NT2/D1 (cell line): ENCODE measurements at regions not wholly inside any gene's neighbourhood (a gene's known extent, or its start where the extent isn't known, plus 50 kb on each side); places are given as distances from the start of the nearest gene placed in this dataset.

Experiments
- DNase-seq: peaks from one replicate; pipeline ENCODE4 v3.0.0-alpha.2; 2011; ENCODE audit warnings: low read depth, low spot score
- H3K27me3 ChIP-seq: 2 replicates; pipeline ENCODE4 v1.6.0; 2011; ENCODE audit warnings: mild to moderate bottlenecking; ENCODE audit not compliant: insufficient read length, insufficient read depth
- H3K36me3 ChIP-seq: 2 replicates; pipeline ENCODE4 v1.6.1; 2011; ENCODE audit warnings: mild to moderate bottlenecking, low read length, mixed read lengths; ENCODE audit not compliant: insufficient read depth, insufficient read length
- H3K4me1 ChIP-seq: 2 replicates; pipeline ENCODE4 v1.5.1; 2011; ENCODE audit not compliant: insufficient read depth, insufficient read length
- H3K4me3 ChIP-seq: 2 replicates; pipeline ENCODE4 v1.5.1; 2011; ENCODE audit warnings: low read depth; ENCODE audit not compliant: insufficient read length
- H3K9ac ChIP-seq: 2 replicates; pipeline ENCODE4 v1.6.0; 2011; ENCODE audit warnings: low read depth; ENCODE audit not compliant: insufficient read length
- H3K9me3 ChIP-seq: 2 replicates; pipeline ENCODE4 v1.5.1; 2011; ENCODE audit warnings: mild to moderate bottlenecking, low read length; ENCODE audit not compliant: insufficient read depth
- SUZ12 ChIP-seq: IDR thresholded peaks from 2 replicates; pipeline ENCODE4 v1.6.1; 2011; ENCODE audit not compliant: insufficient read length, insufficient read depth; ENCODE audit errors: extremely low read depth
- YY1 ChIP-seq: IDR thresholded peaks from 2 replicates; pipeline ENCODE4 v1.6.1; 2011; ENCODE audit not compliant: insufficient read length, insufficient read depth
- ZNF274 ChIP-seq: IDR thresholded peaks from 2 replicates; pipeline ENCODE4 v1.6.1; 2011; ENCODE audit warnings: mild to moderate bottlenecking, low read depth, low read length

DNA sequence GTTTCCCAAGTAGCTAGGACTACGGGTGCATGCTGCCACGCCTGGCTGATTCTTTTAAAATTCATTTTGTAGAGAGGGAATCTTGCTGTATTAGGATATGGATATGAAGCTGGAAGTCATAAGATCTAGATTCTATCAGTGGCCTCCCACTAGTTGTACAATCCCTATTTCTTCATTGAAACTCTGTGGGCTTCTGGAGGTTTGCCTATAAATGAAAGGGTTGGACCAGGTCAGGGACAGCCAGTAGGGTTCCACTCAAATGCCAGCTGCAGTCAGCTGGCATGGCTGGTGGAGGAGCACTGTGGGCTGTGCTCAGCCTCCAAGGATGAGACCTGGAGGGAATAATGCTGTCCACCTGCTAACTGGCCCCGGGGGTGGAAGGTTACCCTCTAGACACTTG, 110.2 kb upstream of the GJB6 start:
- no peaks in the 10 kb centered on the region for H3K9me3 ChIP-seq
- no peak for TF ChIP-seq YY1
- TF ChIP-seq SUZ12: no peak
- no peak for TF ChIP-seq ZNF274
- H3K9ac ChIP-seq: no peak overlapping the region
- no peak overlapping the region for H3K4me3 ChIP-seq
- no peak for DNase-seq
- H3K4me1 ChIP-seq: no peaks in the 10 kb centered on the region
- no peaks in the 10 kb centered on the region for H3K27me3 ChIP-seq
- no peaks in the 10 kb centered on the region for H3K36me3 ChIP-seq

DNA sequence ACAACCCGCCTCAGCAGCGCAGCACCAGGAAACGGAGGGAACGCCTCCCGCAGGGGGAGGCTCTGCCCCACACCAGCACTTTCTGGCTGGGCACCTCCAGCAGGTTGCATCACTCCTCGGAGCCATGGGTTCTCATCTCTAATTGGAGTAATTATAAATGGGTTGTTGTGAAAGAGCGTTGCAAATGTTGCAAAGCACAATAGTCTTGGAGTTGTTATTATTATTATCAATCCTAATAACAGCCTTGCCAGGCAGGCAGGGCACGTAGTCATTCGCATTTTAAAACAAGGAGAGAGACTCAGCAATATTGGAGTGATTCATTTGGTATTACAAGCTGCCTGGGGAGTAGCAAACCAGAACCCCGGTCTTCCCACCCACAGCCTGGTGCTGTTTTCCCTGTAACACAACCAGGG, 108.6 kb upstream of the GJB6 start:
- no peak overlapping the region for H3K9ac ChIP-seq
- H3K36me3 ChIP-seq: no peaks in the 10 kb centered on the region
- no peak for TF ChIP-seq SUZ12
- no peak for TF ChIP-seq ZNF274
- no peak for TF ChIP-seq YY1
- no peaks in the 10 kb centered on the region for H3K4me1 ChIP-seq
- no peak overlapping the region for H3K4me3 ChIP-seq
- H3K27me3 ChIP-seq: no peaks in the 10 kb centered on the region
- no peak for DNase-seq
- H3K9me3 ChIP-seq: no peaks in the 10 kb centered on the region

DNA sequence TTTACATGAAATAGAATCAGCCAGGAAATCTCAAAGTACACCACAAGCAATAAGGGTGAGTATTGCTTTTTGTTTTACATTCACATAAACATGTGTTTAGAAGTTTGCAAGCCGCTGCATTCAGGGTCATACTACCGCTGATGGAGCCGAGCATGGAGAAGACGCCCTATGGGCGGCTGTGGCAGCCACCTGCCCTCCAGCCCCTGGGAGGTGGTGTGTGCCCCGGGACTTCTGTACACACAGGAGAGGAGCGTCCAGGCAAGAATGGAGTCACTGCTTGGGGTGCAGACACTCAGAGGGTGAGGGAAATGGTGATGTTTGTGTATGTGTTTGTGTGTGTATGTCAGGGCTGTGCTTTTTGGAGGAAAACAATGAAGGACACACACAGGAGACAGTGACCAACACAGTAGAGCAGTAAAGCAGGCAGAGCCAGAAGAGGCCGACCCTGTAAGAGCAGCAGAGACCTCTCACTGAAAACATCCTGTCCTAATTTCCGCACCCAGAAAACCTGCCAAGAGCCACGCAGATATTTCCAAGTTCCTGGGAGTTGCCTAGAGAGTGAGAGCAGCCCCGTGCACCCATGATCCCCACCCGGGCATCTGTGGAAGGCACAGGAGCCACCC, 108.1 kb upstream of the GJB6 start:
- no peak overlapping the region for H3K4me3 ChIP-seq
- H3K27me3 ChIP-seq: no peaks in the 10 kb centered on the region
- no peak overlapping the region for H3K9ac ChIP-seq
- no peaks in the 10 kb centered on the region for H3K9me3 ChIP-seq
- no peaks in the 10 kb centered on the region for H3K36me3 ChIP-seq
- DNase-seq: no peak
- no peak for TF ChIP-seq SUZ12
- TF ChIP-seq ZNF274: no peak
- no peak for TF ChIP-seq YY1
- no peaks in the 10 kb centered on the region for H3K4me1 ChIP-seq

DNA sequence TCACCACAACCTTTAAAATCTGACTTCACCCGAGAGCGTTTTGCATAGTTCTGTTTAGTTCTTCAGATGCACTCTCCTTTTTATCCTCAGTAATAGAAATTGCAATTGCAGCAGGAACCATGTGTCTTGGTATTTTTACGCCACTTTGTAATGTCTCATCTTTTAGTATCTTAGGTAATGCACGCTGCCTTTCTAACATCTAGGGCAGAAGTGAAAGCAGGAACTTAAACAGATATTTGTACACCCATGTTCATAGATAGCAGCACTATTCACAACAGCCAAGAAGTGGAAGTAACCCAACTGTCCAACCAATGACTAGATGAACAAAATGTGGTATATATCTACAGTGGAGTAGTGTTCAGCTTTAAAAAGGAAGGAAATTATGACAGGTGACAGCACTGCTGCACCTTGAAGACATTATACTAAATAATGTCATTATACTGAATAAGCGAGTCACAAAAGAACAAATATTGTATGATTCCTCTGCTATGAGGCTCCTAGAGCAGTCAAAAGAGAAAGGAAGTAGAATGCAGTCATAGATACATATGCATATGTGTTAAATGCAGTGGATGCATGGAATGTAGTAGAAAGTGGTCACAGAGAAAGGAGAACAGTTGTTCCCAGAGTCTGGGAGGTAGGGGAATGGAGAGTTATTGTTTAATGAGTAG, 105.9 kb upstream of the GJB6 start:
- Histone ChIP-seq H3K4me3 (no peak overlapping the region), H3K36me3 (no peaks in the 10 kb centered on the region), H3K27me3 (no peaks in the 10 kb centered on the region), H3K9ac (no peak overlapping the region), H3K4me1 (no peaks in the 10 kb centered on the region), H3K9me3 (no peaks in the 10 kb centered on the region)
- TF ChIP-seq YY1: no peak
- TF ChIP-seq SUZ12: no peak
- TF ChIP-seq ZNF274: no peak
- DNase-seq: no peak

DNA sequence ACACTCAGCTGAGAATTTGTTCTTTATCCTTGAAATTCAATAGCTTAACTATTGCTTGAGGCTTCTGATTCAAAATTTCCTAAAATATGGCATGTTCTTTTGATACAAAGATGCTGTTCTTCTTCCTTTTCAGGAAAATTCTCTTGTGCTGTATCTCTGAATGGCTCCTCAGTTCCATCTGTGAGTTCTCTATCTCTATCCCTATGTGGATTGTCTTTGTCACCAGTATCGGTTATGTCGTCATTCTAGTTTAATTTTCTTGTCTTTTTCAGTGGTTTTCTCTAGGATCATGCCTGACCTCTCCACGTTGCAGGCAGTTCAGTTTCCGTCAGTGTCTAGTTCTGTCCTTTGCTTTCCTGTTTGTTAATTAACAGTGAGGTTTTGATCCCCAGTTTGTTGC, 104.6 kb upstream of the GJB6 start:
- no peaks in the 10 kb centered on the region for H3K36me3 ChIP-seq
- no peaks in the 10 kb centered on the region for H3K27me3 ChIP-seq
- no peak for DNase-seq
- H3K4me1 ChIP-seq: no peaks in the 10 kb centered on the region
- no peak overlapping the region for H3K4me3 ChIP-seq
- H3K9ac ChIP-seq: no peak overlapping the region
- TF ChIP-seq ZNF274: no peak
- no peak for TF ChIP-seq YY1
- no peak for TF ChIP-seq SUZ12
- no peaks in the 10 kb centered on the region for H3K9me3 ChIP-seq

DNA sequence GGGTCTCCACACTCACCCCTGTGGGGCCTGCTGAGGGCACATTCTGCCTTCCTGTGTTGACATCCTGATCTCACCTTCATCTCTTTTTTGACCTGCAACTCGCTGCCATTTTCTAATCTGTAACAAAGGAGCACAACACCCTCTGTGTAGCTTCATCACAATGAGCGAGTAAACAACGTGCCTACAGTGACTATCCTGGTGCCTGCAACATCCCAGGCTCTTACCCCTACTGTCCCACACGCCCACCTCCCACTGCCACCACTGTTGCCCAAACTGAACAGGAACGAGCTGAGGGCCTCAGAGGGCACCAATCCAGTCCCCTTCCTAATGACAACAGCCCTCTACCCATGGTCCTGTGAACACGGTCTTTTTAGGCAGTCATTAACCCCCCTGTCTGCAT, 102.2 kb upstream of the GJB6 start:
- H3K9me3 ChIP-seq: no peaks in the 10 kb centered on the region
- no peak overlapping the region for H3K9ac ChIP-seq
- no peaks in the 10 kb centered on the region for H3K36me3 ChIP-seq
- H3K4me1 ChIP-seq: no peaks in the 10 kb centered on the region
- no peak for TF ChIP-seq YY1
- no peak for TF ChIP-seq ZNF274
- TF ChIP-seq SUZ12: no peak
- no peak for DNase-seq
- no peaks in the 10 kb centered on the region for H3K27me3 ChIP-seq
- no peak overlapping the region for H3K4me3 ChIP-seq

DNA sequence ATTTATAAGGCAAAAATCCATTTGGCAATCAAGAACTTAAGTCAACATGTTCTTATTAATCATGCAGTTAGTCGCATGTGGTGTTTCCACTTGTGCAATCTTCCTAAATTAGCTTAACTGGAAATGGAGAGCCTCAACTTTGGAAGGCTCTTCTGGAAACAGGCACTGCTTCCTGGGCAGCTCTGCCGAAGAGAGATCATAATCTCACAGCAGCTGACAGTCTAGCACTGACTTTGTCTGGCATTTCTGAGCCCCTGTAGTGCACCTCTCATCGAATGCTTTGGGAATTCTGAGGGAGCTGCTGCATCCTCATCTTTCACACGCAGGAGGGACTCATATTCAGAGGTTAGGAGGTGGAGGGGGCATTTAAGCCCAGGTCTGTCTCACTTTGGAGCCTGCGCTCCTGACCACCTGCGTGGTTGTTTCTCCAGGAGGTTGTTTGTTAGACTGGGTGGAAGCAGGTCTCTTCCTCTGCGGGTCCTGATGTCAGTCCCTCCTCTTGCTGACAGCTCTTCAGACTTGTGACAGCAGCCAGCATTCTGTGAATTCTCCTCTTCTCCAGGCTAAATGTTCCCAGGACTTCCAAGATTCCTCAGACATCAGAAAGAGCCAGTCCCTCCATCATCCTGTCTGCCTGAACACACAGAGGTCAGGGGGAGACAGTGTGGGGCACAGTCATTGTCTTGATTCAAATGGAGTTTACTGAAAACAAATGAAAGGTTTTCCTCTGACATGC, 100.4 kb upstream of the GJB6 start:
- Histone ChIP-seq H3K36me3 (no peaks in the 10 kb centered on the region), H3K27me3 (no peaks in the 10 kb centered on the region), H3K4me3 (no peak overlapping the region), H3K9ac (no peak overlapping the region), H3K9me3 (no peaks in the 10 kb centered on the region), H3K4me1 (no peaks in the 10 kb centered on the region)
- no peak for TF ChIP-seq SUZ12
- TF ChIP-seq YY1: no peak
- no peak for TF ChIP-seq ZNF274
- peak; percentile 15 for DNase-seq
